Peyer's patch (tissue), 4 donors: ENCODE measurements at regions not wholly inside any gene's neighbourhood (a gene's known extent, or its start where the extent isn't known, plus 50 kb on each side); places are given as distances from the start of the nearest gene placed in this dataset.

Source experiments
- POLR2A ChIP-seq, 2 donors: fragments of 450-650 bp; IDR thresholded peaks; one replicate each; pipeline ENCODE4 v1.5.1; 2017; ENCODE audit warnings: antibody characterized with exemption in 2 of 2, mild to moderate bottlenecking in 2 of 2, moderate library complexity in 2 of 2
- TF ChIP-seq, protein P1 (sequence below), 6 experiments: fragments of 450-650 bp in 4 of 6; fragments of 200-600 bp in 2 of 6; sonication (generic) in 1 of 6; IDR thresholded peaks; one replicate each; pipeline ENCODE4 v1.5.1; 2017 to 2019; ENCODE audit warnings: antibody characterized with exemption in 6 of 6, mild to moderate bottlenecking in 3 of 6, moderate library complexity in 1 of 6

DNA sequence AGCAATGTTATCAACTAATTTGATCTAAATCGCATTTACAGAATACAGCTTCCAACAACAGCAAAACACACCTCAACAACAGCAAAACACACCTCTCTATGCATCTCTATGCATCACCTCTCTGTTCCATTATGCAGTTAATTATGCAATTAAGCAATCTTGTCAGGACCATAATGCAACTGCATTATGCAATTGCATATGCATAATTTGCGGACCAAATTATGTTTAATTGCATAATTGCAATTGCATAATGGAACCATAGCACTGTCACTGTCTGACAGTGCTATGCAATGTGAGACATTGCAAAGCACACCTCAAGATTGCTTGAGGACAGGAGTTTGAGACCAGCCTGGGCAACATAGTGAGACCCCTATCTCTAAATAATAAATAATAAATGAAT, 80.4 kb upstream of the PRSS3 start:
- TF ChIP-seq, protein P1, sequence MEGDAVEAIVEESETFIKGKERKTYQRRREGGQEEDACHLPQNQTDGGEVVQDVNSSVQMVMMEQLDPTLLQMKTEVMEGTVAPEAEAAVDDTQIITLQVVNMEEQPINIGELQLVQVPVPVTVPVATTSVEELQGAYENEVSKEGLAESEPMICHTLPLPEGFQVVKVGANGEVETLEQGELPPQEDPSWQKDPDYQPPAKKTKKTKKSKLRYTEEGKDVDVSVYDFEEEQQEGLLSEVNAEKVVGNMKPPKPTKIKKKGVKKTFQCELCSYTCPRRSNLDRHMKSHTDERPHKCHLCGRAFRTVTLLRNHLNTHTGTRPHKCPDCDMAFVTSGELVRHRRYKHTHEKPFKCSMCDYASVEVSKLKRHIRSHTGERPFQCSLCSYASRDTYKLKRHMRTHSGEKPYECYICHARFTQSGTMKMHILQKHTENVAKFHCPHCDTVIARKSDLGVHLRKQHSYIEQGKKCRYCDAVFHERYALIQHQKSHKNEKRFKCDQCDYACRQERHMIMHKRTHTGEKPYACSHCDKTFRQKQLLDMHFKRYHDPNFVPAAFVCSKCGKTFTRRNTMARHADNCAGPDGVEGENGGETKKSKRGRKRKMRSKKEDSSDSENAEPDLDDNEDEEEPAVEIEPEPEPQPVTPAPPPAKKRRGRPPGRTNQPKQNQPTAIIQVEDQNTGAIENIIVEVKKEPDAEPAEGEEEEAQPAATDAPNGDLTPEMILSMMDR (IDR thresholded peaks at IDR 0.05) = no peak
- no peak for TF ChIP-seq POLR2A (IDR thresholded peaks at IDR 0.05)
